ENCODE measurements at regions not wholly inside any gene's neighbourhood (a gene's known extent, or its start where the extent isn't known, plus 50 kb on each side); places are given as distances from the start of the nearest gene placed in this dataset.

GRCh38 chr12:30044206-30044605 lies 260.5 kb upstream of the TMTC1 start:
- Histone ChIP-seq H3K27me3 (ENCODE audit: insufficient read depth, low read length) (no peaks in the 10 kb centered on the region), H3K4me1 (ENCODE audit: insufficient read depth, low read length) (peaks cover 28% of the 10 kb centered on the region), H3K4me3 (ENCODE audit: low read length) (no peak overlapping the region), H3K36me3 (ENCODE audit: insufficient read depth, low read length) (no peaks in the 10 kb centered on the region), H3K9ac (ENCODE audit: low read depth, low read length) (no peak overlapping the region), H3K27ac (ENCODE audit: low read depth, low read length) (no peak overlapping the region), H3K9me3 (ENCODE audit: insufficient read depth, low read depth, low read length) (no peaks in the 10 kb centered on the region)
- WGBS, result 94% methylated on average over 4 of the region's 4 CpGs

- no peaks in the 10 kb centered on the region for H3K9me3 ChIP-seq (ENCODE audit: insufficient read depth, low read depth, low read length)
- no peak overlapping the region for H3K4me3 ChIP-seq (ENCODE audit: low read length)
- 86% methylated on average over 5 of the region's 6 CpGs for WGBS
- H3K4me1 ChIP-seq (ENCODE audit: insufficient read depth, low read length), result peaks cover 25% of the 10 kb centered on the region
- no peaks in the 10 kb centered on the region for H3K36me3 ChIP-seq (ENCODE audit: insufficient read depth, low read length)
- H3K27ac ChIP-seq (ENCODE audit: low read depth, low read length), result peak overlapping the region; percentile 15; the same call in 1 of the 2 replicates
- H3K27me3 ChIP-seq (ENCODE audit: insufficient read depth, low read length), result no peaks in the 10 kb centered on the region
- H3K9ac ChIP-seq (ENCODE audit: low read depth, low read length), result no peak overlapping the region
Observed at GRCh38 chr12:30043151-30043847, 259.6 kb upstream of the TMTC1 start.

GRCh38 chr12:30041096-30041495 lies 257.4 kb upstream of the TMTC1 start:
- Histone ChIP-seq H3K36me3 (ENCODE audit: insufficient read depth, low read length) (no peaks in the 10 kb centered on the region), H3K4me1 (ENCODE audit: insufficient read depth, low read length) (peaks cover 13% of the 10 kb centered on the region; the same call in 1 of the 2 replicates), H3K27ac (ENCODE audit: low read depth, low read length) (no peak overlapping the region), H3K9me3 (ENCODE audit: insufficient read depth, low read depth, low read length) (no peaks in the 10 kb centered on the region), H3K27me3 (ENCODE audit: insufficient read depth, low read length) (no peaks in the 10 kb centered on the region), H3K4me3 (ENCODE audit: low read length) (no peak overlapping the region), H3K9ac (ENCODE audit: low read depth, low read length) (no peak overlapping the region)
- WGBS, result 95% methylated on average over 2 of the region's 2 CpGs

GRCh38 chr12:30030693-30031374 lies 247.1 kb upstream of the TMTC1 start:
- no peaks in the 10 kb centered on the region for H3K36me3 ChIP-seq (ENCODE audit: insufficient read depth, low read length)
- 96% methylated on average over 3 of the region's 3 CpGs for WGBS
- no peak overlapping the region for H3K9ac ChIP-seq (ENCODE audit: low read depth, low read length)
- no peak overlapping the region for H3K27ac ChIP-seq (ENCODE audit: low read depth, low read length)
- no peaks in the 10 kb centered on the region for H3K9me3 ChIP-seq (ENCODE audit: insufficient read depth, low read depth, low read length)
- no peaks in the 10 kb centered on the region for H3K27me3 ChIP-seq (ENCODE audit: insufficient read depth, low read length)
- H3K4me1 ChIP-seq (ENCODE audit: insufficient read depth, low read length), result no peaks in the 10 kb centered on the region
- H3K4me3 ChIP-seq (ENCODE audit: low read length), result no peak overlapping the region

- H3K36me3 ChIP-seq (ENCODE audit: insufficient read depth, low read length), result no peaks in the 10 kb centered on the region
- no peak overlapping the region for H3K9ac ChIP-seq (ENCODE audit: low read depth, low read length)
- no peaks in the 10 kb centered on the region for H3K4me1 ChIP-seq (ENCODE audit: insufficient read depth, low read length)
- no peaks in the 10 kb centered on the region for H3K27me3 ChIP-seq (ENCODE audit: insufficient read depth, low read length)
- peaks cover 14% of the 10 kb centered on the region for H3K9me3 ChIP-seq (ENCODE audit: insufficient read depth, low read depth, low read length)
- no peak overlapping the region for H3K27ac ChIP-seq (ENCODE audit: low read depth, low read length)
- 84% methylated on average over 2 of the region's 2 CpGs for WGBS
- H3K4me3 ChIP-seq (ENCODE audit: low read length), result no peak overlapping the region
Observed at GRCh38 chr12:30026621-30027234, 243.0 kb upstream of the TMTC1 start.

- Histone ChIP-seq H3K27ac (ENCODE audit: low read depth, low read length) (no peak overlapping the region), H3K9ac (ENCODE audit: low read depth, low read length) (no peak overlapping the region), H3K27me3 (ENCODE audit: insufficient read depth, low read length) (no peaks in the 10 kb centered on the region), H3K4me1 (ENCODE audit: insufficient read depth, low read length) (no peaks in the 10 kb centered on the region), H3K9me3 (ENCODE audit: insufficient read depth, low read depth, low read length) (peaks cover 14% of the 10 kb centered on the region), H3K4me3 (ENCODE audit: low read length) (no peak overlapping the region), H3K36me3 (ENCODE audit: insufficient read depth, low read length) (no peaks in the 10 kb centered on the region)
Observed at GRCh38 chr12:30025317-30025716, 241.6 kb upstream of the TMTC1 start.

- Histone ChIP-seq H3K36me3 (ENCODE audit: insufficient read depth, low read length) (no peaks in the 10 kb centered on the region), H3K27me3 (ENCODE audit: insufficient read depth, low read length) (no peaks in the 10 kb centered on the region), H3K9me3 (ENCODE audit: insufficient read depth, low read depth, low read length) (peaks cover 14% of the 10 kb centered on the region), H3K4me3 (ENCODE audit: low read length) (no peak overlapping the region), H3K9ac (ENCODE audit: low read depth, low read length) (no peak overlapping the region), H3K4me1 (ENCODE audit: insufficient read depth, low read length) (no peaks in the 10 kb centered on the region), H3K27ac (ENCODE audit: low read depth, low read length) (no peak overlapping the region)
- WGBS, result 89% methylated on average over 1 of the region's 2 CpGs
Observed at GRCh38 chr12:30023186-30023585, 239.4 kb upstream of the TMTC1 start.

GRCh38 chr12:30021051-30021833 lies 237.5 kb upstream of the TMTC1 start:
- H3K27ac ChIP-seq (ENCODE audit: low read depth, low read length), result no peak overlapping the region
- no peak overlapping the region for H3K9ac ChIP-seq (ENCODE audit: low read depth, low read length)
- H3K36me3 ChIP-seq (ENCODE audit: insufficient read depth, low read length), result no peaks in the 10 kb centered on the region
- 91% methylated on average over 2 of the region's 2 CpGs for WGBS
- peaks cover 14% of the 10 kb centered on the region for H3K9me3 ChIP-seq (ENCODE audit: insufficient read depth, low read depth, low read length)
- H3K4me1 ChIP-seq (ENCODE audit: insufficient read depth, low read length), result no peaks in the 10 kb centered on the region
- no peak overlapping the region for H3K4me3 ChIP-seq (ENCODE audit: low read length)
- no peaks in the 10 kb centered on the region for H3K27me3 ChIP-seq (ENCODE audit: insufficient read depth, low read length)

GRCh38 chr12:30019366-30020140 lies 235.8 kb upstream of the TMTC1 start:
- Histone ChIP-seq H3K27me3 (ENCODE audit: insufficient read depth, low read length) (no peaks in the 10 kb centered on the region), H3K4me3 (ENCODE audit: low read length) (no peak overlapping the region), H3K9ac (ENCODE audit: low read depth, low read length) (no peak overlapping the region), H3K4me1 (ENCODE audit: insufficient read depth, low read length) (no peaks in the 10 kb centered on the region), H3K36me3 (ENCODE audit: insufficient read depth, low read length) (no peaks in the 10 kb centered on the region), H3K9me3 (ENCODE audit: insufficient read depth, low read depth, low read length) (peaks cover 8% of the 10 kb centered on the region), H3K27ac (ENCODE audit: low read depth, low read length) (no peak overlapping the region)
- WGBS, result 96% methylated on average over 4 of the region's 4 CpGs

- no peaks in the 10 kb centered on the region for H3K4me1 ChIP-seq (ENCODE audit: insufficient read depth, low read length)
- no peak overlapping the region for H3K9ac ChIP-seq (ENCODE audit: low read depth, low read length)
- WGBS, result 94% methylated on average over 10 of the region's 10 CpGs
- H3K4me3 ChIP-seq (ENCODE audit: low read length), result no peak overlapping the region
- H3K36me3 ChIP-seq (ENCODE audit: insufficient read depth, low read length), result no peaks in the 10 kb centered on the region
- no peaks in the 10 kb centered on the region for H3K9me3 ChIP-seq (ENCODE audit: insufficient read depth, low read depth, low read length)
- H3K27ac ChIP-seq (ENCODE audit: low read depth, low read length), result no peak overlapping the region
- H3K27me3 ChIP-seq (ENCODE audit: insufficient read depth, low read length), result no peaks in the 10 kb centered on the region
Observed at GRCh38 chr12:30016540-30017055, 232.9 kb upstream of the TMTC1 start.

Data from HUES64 (cell line).